K562 (cell line): ENCODE measurements at regions not wholly inside any gene's neighbourhood (a gene's known extent, or its start where the extent isn't known, plus 50 kb on each side); places are given as distances from the start of the nearest gene placed in this dataset.

Source experiments
- HOMEZ ChIP-seq: fragments of 250-450 bp; sonication (Bioruptor Pico); IDR thresholded peaks from 2 replicates; pipeline ENCODE4 v1.4.0; 2020; ENCODE audit warnings: mild to moderate bottlenecking, moderate library complexity
- MYBL2 ChIP-seq, 2 experiments: fragments of 450-650 bp in 1 of 2; sonication (generic) in 1 of 2; formaldehyde crosslinking in 1 of 2; IDR thresholded peaks; 2 replicates each; pipeline versions ENCODE4 v1.6.1 to v1.8.1; 2017 to 2022; ENCODE audit warnings: borderline replicate concordance in 1 of 2, inconsistent platforms in 1 of 2, low read depth in 1 of 2, mild to moderate bottlenecking in 1 of 2, missing genetic modification reagents in 1 of 2, moderate library complexity in 1 of 2

DNA sequence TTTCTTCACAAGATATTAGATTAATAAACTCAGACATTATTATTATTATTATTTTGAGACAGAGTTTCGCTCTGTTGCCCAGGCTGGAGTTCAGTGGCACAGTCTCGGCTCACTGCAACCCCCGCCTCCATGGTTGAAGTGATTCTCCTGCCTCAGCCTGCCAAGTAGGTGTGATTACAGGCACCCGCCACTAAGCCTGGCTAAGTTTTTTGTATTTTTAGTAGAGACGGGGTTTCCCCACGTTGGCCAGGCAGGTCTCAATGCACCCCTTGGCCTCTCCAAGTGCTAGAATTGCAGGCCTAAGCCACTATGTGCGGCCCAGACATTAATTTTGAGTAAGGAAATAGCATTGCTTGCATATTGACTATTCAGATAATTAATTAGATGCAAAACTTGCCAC, 554.9 kb upstream of the LRFN5 start:
- no peak for TF ChIP-seq MYBL2 (IDR thresholded peaks at IDR 0.05; ENCODE audit: low read depth)
- TF ChIP-seq MYBL2 (CRISPR knock-in tag; IDR thresholded peaks at IDR 0.05; ENCODE audit: borderline replicate concordance) = no peak
- no peak for TF ChIP-seq HOMEZ (CRISPR knock-in tag)
